ENCODE measurements at regions not wholly inside any gene's neighbourhood (a gene's known extent, or its start where the extent isn't known, plus 50 kb on each side); places are given as distances from the start of the nearest gene placed in this dataset.

DNA sequence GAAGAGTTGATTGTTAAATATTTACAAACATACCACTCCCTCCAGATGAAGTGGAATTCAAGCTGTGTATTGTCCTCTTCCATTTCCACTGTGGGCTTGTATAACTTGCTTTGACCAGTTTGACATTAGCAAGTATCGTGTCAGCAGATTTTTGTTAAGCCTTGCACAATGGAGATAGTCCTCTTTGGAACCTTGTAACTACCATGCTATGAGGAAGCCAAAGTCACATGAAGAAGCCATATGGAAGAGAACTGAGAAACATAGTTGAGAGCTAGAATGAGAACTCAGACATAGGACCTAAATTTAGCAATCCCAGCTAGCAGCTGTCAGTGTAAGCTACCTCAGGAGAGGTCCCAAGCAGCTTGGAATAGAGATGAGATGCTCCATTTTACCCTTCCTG, 889.2 kb downstream of the PDCD6IP start:
- no peak for DNase-seq (ENCODE audit: extremely low spot score)
- no peak for TF ChIP-seq CTCF (IDR thresholded peaks at IDR 0.05; ENCODE audit: control extremely low read depth, extremely low read depth, low read depth, missing control alignments)
- CTCF ChIA-PET: interaction anchor here (1.1 to 1.8 kb wide), 4 partner anchors 10 to 804 kb away, joined by 3 to 9 read pairs (median 5); no protein-coding TSS in a partner anchor
- POLR2A ChIA-PET: no interaction called here

- ChIA-PET CTCF (interaction anchor here (5.6 kb wide), 1 partner anchor 13 kb away, joined by 30 read pairs; no protein-coding TSS in a partner anchor), POLR2A (no interaction called here)
- TF ChIP-seq CTCF (IDR thresholded peaks at IDR 0.05; ENCODE audit: control extremely low read depth, extremely low read depth, low read depth, missing control alignments): no peak
- no peak for DNase-seq (ENCODE audit: extremely low spot score)
These were observed 898.4 kb downstream of the PDCD6IP start for GRCh38 chr3:34696831-34697230.

- ChIA-PET CTCF (no interaction called here), POLR2A (no interaction called here)
- no peak for TF ChIP-seq CTCF (IDR thresholded peaks at IDR 0.05; ENCODE audit: control extremely low read depth, extremely low read depth, low read depth, missing control alignments)
- no peak for DNase-seq (ENCODE audit: extremely low spot score)
These were observed 904.6 kb downstream of the PDCD6IP start for GRCh38 chr3:34703053-34703452.

DNA sequence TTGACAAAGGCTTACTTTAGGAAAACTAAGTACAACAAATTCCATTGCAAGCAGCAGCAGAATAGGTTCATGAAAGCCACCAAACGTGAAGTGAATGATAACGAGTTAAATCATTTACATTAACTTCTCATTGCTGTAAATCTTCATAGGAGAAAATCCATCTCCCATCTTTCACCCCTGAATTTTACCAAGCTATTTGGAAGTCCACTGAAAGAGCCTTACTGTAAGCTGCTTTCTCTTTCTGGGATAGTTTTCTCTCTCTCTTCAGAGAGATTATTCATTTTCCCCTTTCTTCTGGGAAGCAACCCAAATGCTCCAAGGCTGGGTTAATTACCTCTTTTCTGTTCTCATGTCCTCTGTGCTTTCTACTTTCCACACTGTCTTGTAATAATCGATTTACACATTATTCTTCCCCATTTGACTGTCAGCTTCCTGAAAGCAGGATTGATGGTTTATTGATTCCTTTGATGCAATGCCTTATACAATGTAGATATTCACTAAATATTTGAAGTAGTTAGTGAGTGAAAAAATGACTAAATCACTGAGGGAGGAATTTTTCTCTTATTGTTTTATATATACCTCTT, 914.3 kb upstream of the ARPP21 start:
- ChIA-PET POLR2A (no interaction called here), CTCF (interaction anchor here (1.3 to 1.4 kb wide), 2 partner anchors 9 to 49 kb away, joined by 3 to 4 read pairs; no protein-coding TSS in a partner anchor)
- no peak for TF ChIP-seq CTCF (IDR thresholded peaks at IDR 0.05; ENCODE audit: control extremely low read depth, extremely low read depth, low read depth, missing control alignments)
- DNase-seq (ENCODE audit: extremely low spot score): no peak

- ChIA-PET POLR2A (no interaction called here), CTCF (interaction anchor here (1.1 to 1.4 kb wide), 3 partner anchors 10 to 48 kb away, joined by 3 to 4 read pairs (median 4); no protein-coding TSS in a partner anchor)
- DNase-seq (ENCODE audit: extremely low spot score): no peak
- no peak for TF ChIP-seq CTCF (IDR thresholded peaks at IDR 0.05; ENCODE audit: control extremely low read depth, extremely low read depth, low read depth, missing control alignments)
These were observed 913.6 kb upstream of the ARPP21 start for GRCh38 chr3:34725774-34726173.

GRCh38 chr3:34727700-34728099, 911.6 kb upstream of the ARPP21 start:
- no peak for TF ChIP-seq CTCF (IDR thresholded peaks at IDR 0.05; ENCODE audit: control extremely low read depth, extremely low read depth, low read depth, missing control alignments)
- POLR2A ChIA-PET: no interaction called here
- CTCF ChIA-PET: no interaction called here
- DNase-seq (ENCODE audit: extremely low spot score): no peak
